Glutamatergic neuron (in vitro differentiated cells): ENCODE measurements at regions not wholly inside any gene's neighbourhood (a gene's known extent, or its start where the extent isn't known, plus 50 kb on each side); places are given as distances from the start of the nearest gene placed in this dataset.

Source experiments
- DNase-seq: peaks from one replicate; pipeline ENCODE4 v3.0.0; 2022
- H3K27ac Mint-ChIP-seq: one replicate; pipeline ENCODE4 v1.8.0; 2020; ENCODE audit warnings: mild to moderate bottlenecking, mixed read lengths, inconsistent platforms; ENCODE audit not compliant: unreplicated experiment
- H3K27me3 Mint-ChIP-seq: one replicate; pipeline ENCODE4 v1.8.0; 2020; ENCODE audit warnings: mild to moderate bottlenecking, moderate library complexity, mixed read lengths, inconsistent platforms; ENCODE audit not compliant: unreplicated experiment
- H3K36me3 Mint-ChIP-seq: one replicate; pipeline ENCODE4 v1.8.0; 2020; ENCODE audit warnings: mild to moderate bottlenecking, mixed read lengths, inconsistent platforms; ENCODE audit not compliant: unreplicated experiment
- H3K4me1 Mint-ChIP-seq: one replicate; pipeline ENCODE4 v1.8.0; 2020; ENCODE audit warnings: mild to moderate bottlenecking, low read depth, mixed read lengths, inconsistent platforms; ENCODE audit not compliant: unreplicated experiment
- H3K4me3 Mint-ChIP-seq: one replicate; pipeline ENCODE4 v1.8.0; 2020; ENCODE audit warnings: mild to moderate bottlenecking, mixed read lengths, inconsistent platforms; ENCODE audit not compliant: unreplicated experiment
- H3K9me3 Mint-ChIP-seq: one replicate; pipeline ENCODE4 v1.8.0; 2020; ENCODE audit warnings: mild to moderate bottlenecking, moderate library complexity, mixed read lengths, inconsistent platforms; ENCODE audit not compliant: unreplicated experiment
- CTCF ChIP-seq: fragments of 200-600 bp; sonication (generic); IDR thresholded peaks from one replicate; pipeline ENCODE4 v1.5.0; 2021; ENCODE audit not compliant: partially characterized antibody, unreplicated experiment

GRCh38 chr4:116839826-116840225 is 245.6 kb downstream of the TRAM1L1 start:
- TF ChIP-seq CTCF: no peak
- no peak overlapping the region for H3K27ac Mint-ChIP-seq

GRCh38 chr4:116838609-116839008 is 246.8 kb downstream of the TRAM1L1 start:
- Mint-ChIP-seq H3K9me3 (peaks cover 1% of the 10 kb centered on the region), H3K27ac (no peak overlapping the region), H3K27me3 (no peaks in the 10 kb centered on the region), H3K4me1 (peaks cover 3% of the 10 kb centered on the region), H3K36me3 (no peaks in the 10 kb centered on the region), H3K4me3 (no peak overlapping the region)
- no peak for DNase-seq
- TF ChIP-seq CTCF: no peak

More at GRCh38 chr4:116839826-116840225, 245.6 kb downstream of the TRAM1L1 start:
- Mint-ChIP-seq H3K36me3 (no peaks in the 10 kb centered on the region), H3K9me3 (peaks cover 1% of the 10 kb centered on the region), H3K4me3 (no peak overlapping the region), H3K27me3 (no peaks in the 10 kb centered on the region), H3K4me1 (peaks cover 3% of the 10 kb centered on the region)
- DNase-seq: no peak

GRCh38 chr4:116829187-116829586 is 256.2 kb downstream of the TRAM1L1 start:
- Mint-ChIP-seq H3K27ac (no peak overlapping the region), H3K36me3 (no peaks in the 10 kb centered on the region), H3K4me3 (no peak overlapping the region), H3K4me1 (no peaks in the 10 kb centered on the region), H3K27me3 (peaks cover 1% of the 10 kb centered on the region), H3K9me3 (peaks cover 1% of the 10 kb centered on the region)
- TF ChIP-seq CTCF: no peak
- no peak for DNase-seq

- no peak overlapping the region for H3K27ac Mint-ChIP-seq
- no peaks in the 10 kb centered on the region for H3K4me1 Mint-ChIP-seq
- H3K9me3 Mint-ChIP-seq: peaks cover 1% of the 10 kb centered on the region
- no peaks in the 10 kb centered on the region for H3K36me3 Mint-ChIP-seq
- no peak overlapping the region for H3K4me3 Mint-ChIP-seq
- no peak for DNase-seq
- peaks cover 1% of the 10 kb centered on the region for H3K27me3 Mint-ChIP-seq
- TF ChIP-seq CTCF: no peak
Measured at GRCh38 chr4:116824172-116824571, 261.2 kb downstream of the TRAM1L1 start.

- Mint-ChIP-seq H3K4me1 (no peaks in the 10 kb centered on the region), H3K27ac (no peak overlapping the region), H3K9me3 (no peaks in the 10 kb centered on the region), H3K27me3 (peaks cover 3% of the 10 kb centered on the region), H3K4me3 (no peak overlapping the region), H3K36me3 (no peaks in the 10 kb centered on the region)
- no peak for DNase-seq
- no peak for TF ChIP-seq CTCF
Measured at GRCh38 chr4:116811730-116812129, 273.6 kb downstream of the TRAM1L1 start.
